Stimulated activated naive B cell treated with anti-CD40 and anti-IgM and Interleukin-4, amounts not matched to agents 10 μg/mL and 1 μg/mL and 100 μg/mL, for 72 hours (primary cell): ENCODE measurements at regions not wholly inside any gene's neighbourhood (a gene's known extent, or its start where the extent isn't known, plus 50 kb on each side); places are given as distances from the start of the nearest gene placed in this dataset.
"Not testable (repeated sequence)": the region's sequence is repeated elsewhere in the genome, so short reads cannot be mapped to it uniquely, and the experiment has no call there.

Source experiments
- ATAC-seq, 2 donors: fragments of 150-1000 bp; cut with Tn5 transposase; replicated peaks; 2 replicates each; pipeline ENCODE4 v1.10.0; 2021; ENCODE audit warnings: moderate library complexity in 1 of 2
- DNase-seq: peaks from one replicate; pipeline ENCODE4 v3.0.0; 2021
- H3K27ac Mint-ChIP-seq: one replicate; pipeline ENCODE4 v1.8.0; 2022; ENCODE audit warnings: mild to moderate bottlenecking, mixed read lengths
- H3K27me3 Mint-ChIP-seq, 2 donors: one replicate each; pipeline ENCODE4 v1.8.0; 2022; ENCODE audit warnings: mixed read lengths in 2 of 2
- H3K36me3 Mint-ChIP-seq, 2 donors: one replicate each; pipeline ENCODE4 v1.8.0; 2022; ENCODE audit warnings: mixed read lengths in 2 of 2, mild to moderate bottlenecking in 1 of 2
- H3K4me1 Mint-ChIP-seq, 2 donors: one replicate each; pipeline ENCODE4 v1.8.0; 2022; ENCODE audit warnings: mixed read lengths in 2 of 2, mild to moderate bottlenecking in 1 of 2
- H3K4me3 Mint-ChIP-seq, 2 donors: one replicate each; pipeline ENCODE4 v1.8.0; 2022; ENCODE audit warnings: mild to moderate bottlenecking in 2 of 2, mixed read lengths in 2 of 2, moderate library complexity in 1 of 2
- H3K9me3 Mint-ChIP-seq, 2 donors: one replicate each; pipeline ENCODE4 v1.8.0; 2022; ENCODE audit warnings: mixed read lengths in 2 of 2, mild to moderate bottlenecking in 1 of 2

GRCh38 chr2:234565842-234566619 lies 69.2 kb upstream of the ARL4C start:
- DNase-seq, result no peak
- Mint-ChIP-seq H3K4me1 (peaks cover 50 to 65% of the 10 kb centered on the region in 2 donors), H3K4me3 (peak overlapping the region in 1 of 2 donors; percentile 70), H3K9me3 (peaks cover 3 to 7% of the 10 kb centered on the region in 2 donors), H3K27ac (peak overlapping the region; percentile 98), H3K36me3 (peaks cover 1 to 13% of the 10 kb centered on the region in 2 donors), H3K27me3 (no peaks in the 10 kb centered on the region)
- peak in 1 of 2 donors; percentile 23 for ATAC-seq

- ATAC-seq (peak; percentile 93 to 94), DNase-seq (peak; percentile 59)
- Mint-ChIP-seq H3K4me1 (peaks cover 42 to 63% of the 10 kb centered on the region in 2 donors), H3K27ac (peak overlapping the region; percentile 98), H3K9me3 (peaks cover 3 to 7% of the 10 kb centered on the region in 2 donors), H3K36me3 (peaks cover 1 to 13% of the 10 kb centered on the region in 2 donors), H3K27me3 (no peaks in the 10 kb centered on the region), H3K4me3 (peak overlapping the region; percentile 70 to 72)
These were observed 68.3 kb upstream of the ARL4C start for GRCh38 chr2:234565201-234565600.

- DNase-seq, result no peak
- H3K27ac Mint-ChIP-seq, result peak overlapping the region; percentile 98
- no peaks in the 10 kb centered on the region for H3K27me3 Mint-ChIP-seq
- peak overlapping the region; percentile 57 for H3K4me3 Mint-ChIP-seq
- peaks cover 3 to 7% of the 10 kb centered on the region in 2 donors for H3K9me3 Mint-ChIP-seq
- peaks cover 41 to 63% of the 10 kb centered on the region in 2 donors for H3K4me1 Mint-ChIP-seq
- ATAC-seq, result peak in 1 of 2 donors; percentile 60
- H3K36me3 Mint-ChIP-seq, result peaks cover 1 to 13% of the 10 kb centered on the region in 2 donors
These were observed 67.8 kb upstream of the ARL4C start for GRCh38 chr2:234564699-234565098.

GRCh38 chr2:234559609-234560008 lies 62.7 kb upstream of the ARL4C start:
- no peak for ATAC-seq
- no peak overlapping the region for H3K4me3 Mint-ChIP-seq
- DNase-seq, result no peak

GRCh38 chr2:234558642-234559041 lies 61.8 kb upstream of the ARL4C start:
- Mint-ChIP-seq H3K36me3 (peaks cover 5 to 13% of the 10 kb centered on the region in 2 donors), H3K4me1 (peaks cover 25 to 47% of the 10 kb centered on the region in 2 donors), H3K27ac (no peak overlapping the region), H3K27me3 (peaks cover 0 to 5% of the 10 kb centered on the region in 2 donors), H3K9me3 (peaks cover 10 to 12% of the 10 kb centered on the region in 2 donors), H3K4me3 (no peak overlapping the region)
- DNase-seq (no peak), ATAC-seq (no peak)

More at GRCh38 chr2:234559609-234560008, 62.7 kb upstream of the ARL4C start:
- Mint-ChIP-seq H3K36me3 (peaks cover 4 to 12% of the 10 kb centered on the region in 2 donors), H3K4me1 (peaks cover 27 to 43% of the 10 kb centered on the region in 2 donors), H3K27ac (no peak overlapping the region), H3K27me3 (peaks cover 0 to 5% of the 10 kb centered on the region in 2 donors), H3K9me3 (peaks cover 7 to 11% of the 10 kb centered on the region in 2 donors)

- ATAC-seq, result no peak
- peaks cover 5 to 13% of the 10 kb centered on the region in 2 donors for H3K36me3 Mint-ChIP-seq
- no peak overlapping the region for H3K4me3 Mint-ChIP-seq
- H3K27me3 Mint-ChIP-seq, result peaks cover 0 to 5% of the 10 kb centered on the region in 2 donors
- peaks cover 10 to 12% of the 10 kb centered on the region in 2 donors for H3K9me3 Mint-ChIP-seq
- no peak overlapping the region for H3K27ac Mint-ChIP-seq
- H3K4me1 Mint-ChIP-seq, result peaks cover 28 to 56% of the 10 kb centered on the region in 2 donors
- no peak for DNase-seq
These were observed 60.1 kb upstream of the ARL4C start for GRCh38 chr2:234556848-234557573.

- peaks cover 28 to 61% of the 10 kb centered on the region in 2 donors for H3K4me1 Mint-ChIP-seq
- H3K36me3 Mint-ChIP-seq, result peaks cover 8 to 12% of the 10 kb centered on the region in 2 donors
- peak overlapping the region; percentile 56 for H3K27ac Mint-ChIP-seq
- no peak for DNase-seq
- H3K27me3 Mint-ChIP-seq, result peaks cover 0 to 5% of the 10 kb centered on the region in 2 donors
- peaks cover 8 to 9% of the 10 kb centered on the region in 2 donors for H3K9me3 Mint-ChIP-seq
- ATAC-seq, result peak; percentile 78 to 88
- H3K4me3 Mint-ChIP-seq, result no peak overlapping the region
These were observed 58.9 kb upstream of the ARL4C start for GRCh38 chr2:234555616-234556249.

- H3K27ac Mint-ChIP-seq, result peak overlapping the region; percentile 56
- peaks cover 4 to 10% of the 10 kb centered on the region in 2 donors for H3K27me3 Mint-ChIP-seq
- H3K9me3 Mint-ChIP-seq, result peaks cover 8 to 9% of the 10 kb centered on the region in 2 donors
- no peak overlapping the region for H3K4me3 Mint-ChIP-seq
- peaks cover 8 to 12% of the 10 kb centered on the region in 2 donors for H3K36me3 Mint-ChIP-seq
- H3K4me1 Mint-ChIP-seq, result peaks cover 32 to 61% of the 10 kb centered on the region in 2 donors
- no peak for ATAC-seq
- DNase-seq, result no peak
These were observed 58.3 kb upstream of the ARL4C start for GRCh38 chr2:234555161-234555560.

GRCh38 chr2:234553223-234553622 lies 56.3 kb upstream of the ARL4C start:
- DNase-seq, H3K9me3 Mint-ChIP-seq, H3K27ac Mint-ChIP-seq, H3K4me3 Mint-ChIP-seq, ATAC-seq: not testable (repeated sequence)
- peaks cover 8 to 12% of the 10 kb centered on the region in 2 donors for H3K36me3 Mint-ChIP-seq
- peaks cover 29 to 49% of the 10 kb centered on the region in 2 donors for H3K4me1 Mint-ChIP-seq
- H3K27me3 Mint-ChIP-seq, result peaks cover 17 to 27% of the 10 kb centered on the region in 2 donors

- Mint-ChIP-seq H3K27ac (no peak overlapping the region), H3K36me3 (peaks cover 8 to 12% of the 10 kb centered on the region in 2 donors), H3K4me3 (no peak overlapping the region), H3K9me3 (peaks cover 8 to 9% of the 10 kb centered on the region in 2 donors), H3K4me1 (peaks cover 23 to 38% of the 10 kb centered on the region in 2 donors), H3K27me3 (peaks cover 36 to 38% of the 10 kb centered on the region in 2 donors)
- DNase-seq, result peak; percentile 71
- ATAC-seq, result peak; percentile 87
These were observed 53.7 kb upstream of the ARL4C start for GRCh38 chr2:234550511-234551107.

- ATAC-seq (no peak), DNase-seq (no peak)
- Mint-ChIP-seq H3K4me3 (no peak overlapping the region), H3K27ac (no peak overlapping the region), H3K4me1 (peaks cover 18 to 35% of the 10 kb centered on the region in 2 donors), H3K36me3 (peaks cover 7 to 10% of the 10 kb centered on the region in 2 donors), H3K27me3 (peaks cover 42 to 43% of the 10 kb centered on the region in 2 donors), H3K9me3 (peaks cover 6 to 8% of the 10 kb centered on the region in 2 donors)
These were observed 53.2 kb upstream of the ARL4C start for GRCh38 chr2:234550056-234550455.

- DNase-seq (no peak), ATAC-seq (no peak)
- Mint-ChIP-seq H3K27me3 (peaks cover 50 to 51% of the 10 kb centered on the region in 2 donors), H3K4me1 (peaks cover 16 to 25% of the 10 kb centered on the region in 2 donors), H3K36me3 (peaks cover 2 to 5% of the 10 kb centered on the region in 2 donors), H3K9me3 (peaks cover 0 to 1% of the 10 kb centered on the region in 2 donors), H3K4me3 (no peak overlapping the region), H3K27ac (no peak overlapping the region)
These were observed 52.0 kb upstream of the ARL4C start for GRCh38 chr2:234548695-234549420.

- ATAC-seq (no peak), DNase-seq (no peak)
- H3K27ac Mint-ChIP-seq, result no peak overlapping the region
- peaks cover 53 to 57% of the 10 kb centered on the region in 2 donors for H3K27me3 Mint-ChIP-seq
- H3K4me1 Mint-ChIP-seq, result peaks cover 13 to 16% of the 10 kb centered on the region in 2 donors
- peaks cover 2 to 5% of the 10 kb centered on the region in 2 donors for H3K36me3 Mint-ChIP-seq
- H3K4me3 Mint-ChIP-seq, result no peak overlapping the region
- H3K9me3 Mint-ChIP-seq, result peaks cover 0 to 1% of the 10 kb centered on the region in 2 donors
These were observed 49.9 kb upstream of the ARL4C start for GRCh38 chr2:234546770-234547169.
